Liver (tissue), 3 donors: ENCODE measurements at regions not wholly inside any gene's neighbourhood (a gene's known extent, or its start where the extent isn't known, plus 50 kb on each side); places are given as distances from the start of the nearest gene placed in this dataset.

Source experiments
- ATF3 ChIP-seq: IDR thresholded peaks from 2 replicates; pipeline ENCODE4 v1.6.1; 2016; ENCODE audit warnings: antibody characterized with exemption
- CTCF ChIP-seq: fragments of 150-350 bp; IDR thresholded peaks from 2 replicates; pipeline ENCODE4 v1.5.1; 2017; ENCODE audit warnings: improper control_type of control experiment, low read depth, low read length; ENCODE audit not compliant: missing input control
- EGR1 ChIP-seq, 2 donors: IDR thresholded peaks; 2 replicates each; pipeline ENCODE4 v1.6.1; 2016 to 2018; ENCODE audit warnings: antibody characterized with exemption in 2 of 2, low read depth in 2 of 2
- GABPA ChIP-seq, 2 donors: IDR thresholded peaks in 1 of 2; conservative IDR thresholded peaks in 1 of 2; 2 replicates each; pipeline ENCODE4 v1.6.1; 2016; ENCODE audit warnings: antibody characterized with exemption in 2 of 2, mild to moderate bottlenecking in 1 of 2, moderate library complexity in 1 of 2
- JUND ChIP-seq, 2 donors: IDR thresholded peaks; 2 replicates each; pipeline ENCODE4 v1.6.1; 2016; ENCODE audit warnings: antibody characterized with exemption in 2 of 2
- MAX ChIP-seq: IDR thresholded peaks from 2 replicates; pipeline ENCODE4 v1.6.1; 2016; ENCODE audit warnings: antibody characterized with exemption
- NR2F2 ChIP-seq: IDR thresholded peaks from 2 replicates; pipeline ENCODE4 v1.6.1; 2016; ENCODE audit warnings: antibody characterized with exemption
- RAD21 ChIP-seq, 2 donors: IDR thresholded peaks; 2 replicates each; pipeline ENCODE4 v1.6.1; 2016; ENCODE audit warnings: antibody characterized with exemption in 2 of 2, mild to moderate bottlenecking in 2 of 2
- REST ChIP-seq: IDR thresholded peaks from 2 replicates; pipeline ENCODE4 v1.6.1; 2016; ENCODE audit warnings: antibody characterized with exemption, mild to moderate bottlenecking
- SP1 ChIP-seq: IDR thresholded peaks from 2 replicates; pipeline ENCODE4 v1.6.1; 2018; ENCODE audit warnings: antibody characterized with exemption, mild to moderate bottlenecking
- TAF1 ChIP-seq: conservative IDR thresholded peaks from 2 replicates; pipeline ENCODE4 v1.6.1; 2016; ENCODE audit warnings: antibody characterized with exemption, mild to moderate bottlenecking
- YY1 ChIP-seq: IDR thresholded peaks from 2 replicates; pipeline ENCODE4 v1.6.1; 2016; ENCODE audit warnings: antibody characterized with exemption, mild to moderate bottlenecking
- ZBTB33 ChIP-seq: IDR thresholded peaks from 2 replicates; pipeline ENCODE4 v1.6.1; 2016; ENCODE audit warnings: antibody characterized with exemption
- donor health status: healthy.
- donor health status: healthy.

GRCh38 chr4:74583757-74584156, 138.8 kb downstream of the AREG start:
- TF ChIP-seq REST (no peak), CTCF (no peak), SP1 (no peak), YY1 (peak; percentile 57), EGR1 (IDR thresholded peaks at IDR 0.05; ENCODE audit: low read depth in 2 of 2) (no peak), RAD21 (IDR thresholded peaks at IDR 0.05) (no peak), TAF1 (no peak), MAX (no peak), JUND (IDR thresholded peaks at IDR 0.05) (no peak), ATF3 (no peak), GABPA (IDR thresholded peaks at IDR 0.05 in 1 of 2, conservative IDR thresholded peaks at IDR 0.05 in 1 of 2) (peak in 1 of 2 donors; percentile 26), ZBTB33 (no peak), NR2F2 (no peak)
